IMR-90 (cell line): ENCODE measurements at regions not wholly inside any gene's neighbourhood (a gene's known extent, or its start where the extent isn't known, plus 50 kb on each side); places are given as distances from the start of the nearest gene placed in this dataset.

Experiments used
- BHLHE40 ChIP-seq: fragments of 150-350 bp; IDR thresholded peaks from 2 replicates; pipeline ENCODE4 v1.6.1; 2016; ENCODE audit warnings: mild to moderate bottlenecking, low read depth, low read length
- CEBPB ChIP-seq: IDR thresholded peaks from 2 replicates; pipeline ENCODE4 v1.6.1; 2012; ENCODE audit warnings: low read depth, low read length, improper control_type of control experiment
- FOS ChIP-seq: fragments of 150-350 bp; IDR thresholded peaks from 2 replicates; pipeline ENCODE4 v1.6.1; 2016; ENCODE audit warnings: low read depth, low read length
- MAFK ChIP-seq: IDR thresholded peaks from 2 replicates; pipeline ENCODE4 v1.6.1; 2012; ENCODE audit warnings: low read depth, low read length, improper control_type of control experiment
- MAZ ChIP-seq: IDR thresholded peaks from 2 replicates; pipeline ENCODE4 v1.6.1; 2012; ENCODE audit warnings: low read depth, mild to moderate bottlenecking, low read length, improper control_type of control experiment, moderate library complexity, borderline replicate concordance
- POLR2A ChIP-seq: IDR thresholded peaks from 2 replicates; pipeline ENCODE4 v1.6.1; 2012; ENCODE audit warnings: mild to moderate bottlenecking, low read depth, low read length
- RAD21 ChIP-seq: IDR thresholded peaks from 2 replicates; pipeline ENCODE4 v1.6.1; 2012; ENCODE audit warnings: low read length, improper control_type of control experiment
- RCOR1 ChIP-seq: IDR thresholded peaks from 2 replicates; pipeline ENCODE4 v1.6.1; 2012; ENCODE audit warnings: mild to moderate bottlenecking, low read length, improper control_type of control experiment; ENCODE audit not compliant: insufficient replicate concordance
- RFX5 ChIP-seq: IDR thresholded peaks from 2 replicates; pipeline ENCODE4 v1.8.0; 2012; ENCODE audit warnings: low read depth, mild to moderate bottlenecking, low read length, moderate library complexity
- SMC3 ChIP-seq: fragments of 150-350 bp; IDR thresholded peaks from 2 replicates; pipeline ENCODE4 v1.6.1; 2016; ENCODE audit warnings: low read depth, mild to moderate bottlenecking, antibody characterized with exemption, low read length, moderate library complexity
- USF2 ChIP-seq: fragments of 150-350 bp; IDR thresholded peaks from 2 replicates; pipeline ENCODE4 v1.6.1; 2017; ENCODE audit warnings: mild to moderate bottlenecking, antibody characterized with exemption, low read length, low read depth
- TF ChIP-seq, protein P1 (sequence below): conservative IDR thresholded peaks from 2 replicates; pipeline ENCODE4 v1.5.1; 2012; ENCODE audit warnings: mild to moderate bottlenecking, low read depth, low read length, improper control_type of control experiment
- TF ChIP-seq, protein P2 (sequence below): fragments of 150-350 bp; IDR thresholded peaks from 2 replicates; pipeline ENCODE4 v1.6.1; 2016; ENCODE audit warnings: low read depth, mild to moderate bottlenecking, low read length, moderate library complexity, borderline replicate concordance

DNA sequence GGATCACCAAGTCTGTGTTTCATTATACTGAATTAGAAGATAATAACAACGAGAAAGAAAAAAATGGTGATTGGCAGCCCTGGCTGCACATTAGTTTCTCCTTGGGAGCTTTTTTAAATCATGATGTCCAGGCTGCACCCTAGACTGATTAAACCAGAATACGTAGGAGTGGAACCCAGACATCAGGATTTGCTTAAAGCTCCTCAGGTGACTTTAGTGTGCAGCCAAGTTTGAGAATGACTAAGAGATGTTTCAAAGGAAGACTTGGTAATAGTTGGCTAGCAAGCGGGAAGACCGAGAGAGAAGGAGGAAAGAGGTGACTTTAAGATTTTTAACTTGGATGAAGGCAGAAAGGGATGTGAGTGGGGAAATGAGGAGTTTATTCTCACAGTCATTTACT lies 71.4 kb upstream of the SERP2 start:
- TF ChIP-seq, protein P1, sequence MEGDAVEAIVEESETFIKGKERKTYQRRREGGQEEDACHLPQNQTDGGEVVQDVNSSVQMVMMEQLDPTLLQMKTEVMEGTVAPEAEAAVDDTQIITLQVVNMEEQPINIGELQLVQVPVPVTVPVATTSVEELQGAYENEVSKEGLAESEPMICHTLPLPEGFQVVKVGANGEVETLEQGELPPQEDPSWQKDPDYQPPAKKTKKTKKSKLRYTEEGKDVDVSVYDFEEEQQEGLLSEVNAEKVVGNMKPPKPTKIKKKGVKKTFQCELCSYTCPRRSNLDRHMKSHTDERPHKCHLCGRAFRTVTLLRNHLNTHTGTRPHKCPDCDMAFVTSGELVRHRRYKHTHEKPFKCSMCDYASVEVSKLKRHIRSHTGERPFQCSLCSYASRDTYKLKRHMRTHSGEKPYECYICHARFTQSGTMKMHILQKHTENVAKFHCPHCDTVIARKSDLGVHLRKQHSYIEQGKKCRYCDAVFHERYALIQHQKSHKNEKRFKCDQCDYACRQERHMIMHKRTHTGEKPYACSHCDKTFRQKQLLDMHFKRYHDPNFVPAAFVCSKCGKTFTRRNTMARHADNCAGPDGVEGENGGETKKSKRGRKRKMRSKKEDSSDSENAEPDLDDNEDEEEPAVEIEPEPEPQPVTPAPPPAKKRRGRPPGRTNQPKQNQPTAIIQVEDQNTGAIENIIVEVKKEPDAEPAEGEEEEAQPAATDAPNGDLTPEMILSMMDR, result no peak
- no peak for TF ChIP-seq RAD21
- no peak for TF ChIP-seq POLR2A
- no peak for TF ChIP-seq USF2
- TF ChIP-seq MAFK, result no peak
- TF ChIP-seq MAZ, result no peak
- TF ChIP-seq FOS, result no peak
- TF ChIP-seq RFX5, result no peak
- TF ChIP-seq, protein P2, sequence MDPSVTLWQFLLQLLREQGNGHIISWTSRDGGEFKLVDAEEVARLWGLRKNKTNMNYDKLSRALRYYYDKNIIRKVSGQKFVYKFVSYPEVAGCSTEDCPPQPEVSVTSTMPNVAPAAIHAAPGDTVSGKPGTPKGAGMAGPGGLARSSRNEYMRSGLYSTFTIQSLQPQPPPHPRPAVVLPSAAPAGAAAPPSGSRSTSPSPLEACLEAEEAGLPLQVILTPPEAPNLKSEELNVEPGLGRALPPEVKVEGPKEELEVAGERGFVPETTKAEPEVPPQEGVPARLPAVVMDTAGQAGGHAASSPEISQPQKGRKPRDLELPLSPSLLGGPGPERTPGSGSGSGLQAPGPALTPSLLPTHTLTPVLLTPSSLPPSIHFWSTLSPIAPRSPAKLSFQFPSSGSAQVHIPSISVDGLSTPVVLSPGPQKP, result no peak
- TF ChIP-seq CEBPB, result no peak
- no peak for TF ChIP-seq SMC3
- no peak for TF ChIP-seq BHLHE40
- no peak for TF ChIP-seq RCOR1
